GM12872 (cell line): ENCODE measurements at regions not wholly inside any gene's neighbourhood (a gene's known extent, or its start where the extent isn't known, plus 50 kb on each side); places are given as distances from the start of the nearest gene placed in this dataset.

Experiments
- CTCF ChIP-seq: IDR thresholded peaks from 3 replicates; pipeline ENCODE4 v1.5.1; 2011; ENCODE audit warnings: low read depth, mild to moderate bottlenecking, low read length, moderate library complexity; ENCODE audit not compliant: insufficient read depth

GRCh38 chr14:104526723-104527645 lies 52.6 kb upstream of the C14orf180 start:
- TF ChIP-seq CTCF = no peak

- TF ChIP-seq CTCF = no peak
These were observed 51.6 kb upstream of the C14orf180 start for GRCh38 chr14:104527857-104528459.

GRCh38 chr14:104528496-104528895 lies 51.1 kb upstream of the C14orf180 start:
- no peak for TF ChIP-seq CTCF
